Retinal pigment epithelial cell (primary cell): ENCODE measurements at regions not wholly inside any gene's neighbourhood (a gene's known extent, or its start where the extent isn't known, plus 50 kb on each side); places are given as distances from the start of the nearest gene placed in this dataset.

Experiments
- DNase-seq: peaks from one replicate; pipeline ENCODE4 v3.0.0-alpha.2; 2010; ENCODE audit warnings: low read depth
- H3K4me3 ChIP-seq: 2 replicates; pipeline ENCODE4 v1.5.1; 2011; ENCODE audit warnings: mild to moderate bottlenecking, low read length, control low read depth, moderate library complexity
- TF ChIP-seq, protein P1 (sequence below): conservative IDR thresholded peaks from 2 replicates; pipeline ENCODE4 v1.5.1; 2011; ENCODE audit warnings: low read depth, low read length, control low read depth, inconsistent platforms

DNA sequence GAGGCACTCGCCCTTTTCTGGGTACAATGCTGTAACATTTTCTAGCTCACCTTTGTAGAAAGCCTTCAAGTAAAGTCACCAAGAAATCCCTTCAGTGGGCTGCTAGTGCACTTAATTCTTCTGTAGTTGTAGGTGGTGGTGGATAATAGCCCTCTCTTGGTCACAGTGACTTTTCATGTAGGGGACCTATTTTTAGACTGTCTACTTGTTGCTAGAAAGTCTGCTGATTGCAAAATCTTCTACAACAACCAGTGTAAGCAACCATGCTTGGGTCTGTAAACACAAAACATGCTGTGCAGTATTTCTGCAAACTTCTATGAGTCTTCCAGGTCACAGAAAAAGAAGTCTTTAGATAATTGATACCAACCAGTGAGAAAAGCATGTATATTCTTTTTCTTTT is 55.6 kb downstream of the PBDC1 start:
- TF ChIP-seq, protein P1, sequence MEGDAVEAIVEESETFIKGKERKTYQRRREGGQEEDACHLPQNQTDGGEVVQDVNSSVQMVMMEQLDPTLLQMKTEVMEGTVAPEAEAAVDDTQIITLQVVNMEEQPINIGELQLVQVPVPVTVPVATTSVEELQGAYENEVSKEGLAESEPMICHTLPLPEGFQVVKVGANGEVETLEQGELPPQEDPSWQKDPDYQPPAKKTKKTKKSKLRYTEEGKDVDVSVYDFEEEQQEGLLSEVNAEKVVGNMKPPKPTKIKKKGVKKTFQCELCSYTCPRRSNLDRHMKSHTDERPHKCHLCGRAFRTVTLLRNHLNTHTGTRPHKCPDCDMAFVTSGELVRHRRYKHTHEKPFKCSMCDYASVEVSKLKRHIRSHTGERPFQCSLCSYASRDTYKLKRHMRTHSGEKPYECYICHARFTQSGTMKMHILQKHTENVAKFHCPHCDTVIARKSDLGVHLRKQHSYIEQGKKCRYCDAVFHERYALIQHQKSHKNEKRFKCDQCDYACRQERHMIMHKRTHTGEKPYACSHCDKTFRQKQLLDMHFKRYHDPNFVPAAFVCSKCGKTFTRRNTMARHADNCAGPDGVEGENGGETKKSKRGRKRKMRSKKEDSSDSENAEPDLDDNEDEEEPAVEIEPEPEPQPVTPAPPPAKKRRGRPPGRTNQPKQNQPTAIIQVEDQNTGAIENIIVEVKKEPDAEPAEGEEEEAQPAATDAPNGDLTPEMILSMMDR: no peak
- H3K4me3 ChIP-seq: no peak overlapping the region
- no peak for DNase-seq

DNA sequence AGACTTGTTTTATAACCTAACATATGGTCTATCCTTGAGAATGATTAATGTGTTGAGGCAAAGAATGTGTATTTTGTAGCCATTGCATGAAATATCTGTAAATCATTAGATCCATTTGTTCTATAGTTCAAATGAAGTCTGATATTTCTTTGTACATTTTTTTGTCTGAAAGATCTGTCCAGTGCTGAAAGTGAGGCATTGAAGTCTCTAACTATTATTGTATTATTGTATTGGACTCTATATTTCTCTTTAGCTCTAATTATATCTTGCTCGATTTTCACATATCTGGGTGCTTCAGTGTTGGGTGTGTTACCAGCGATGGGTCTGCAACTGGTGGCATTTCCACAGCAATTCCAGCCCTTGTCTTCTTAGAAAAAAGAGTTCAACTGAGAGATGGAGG is 76.0 kb downstream of the PBDC1 start:
- no peak for DNase-seq
- TF ChIP-seq, protein P1: no peak
- no peak overlapping the region for H3K4me3 ChIP-seq

DNA sequence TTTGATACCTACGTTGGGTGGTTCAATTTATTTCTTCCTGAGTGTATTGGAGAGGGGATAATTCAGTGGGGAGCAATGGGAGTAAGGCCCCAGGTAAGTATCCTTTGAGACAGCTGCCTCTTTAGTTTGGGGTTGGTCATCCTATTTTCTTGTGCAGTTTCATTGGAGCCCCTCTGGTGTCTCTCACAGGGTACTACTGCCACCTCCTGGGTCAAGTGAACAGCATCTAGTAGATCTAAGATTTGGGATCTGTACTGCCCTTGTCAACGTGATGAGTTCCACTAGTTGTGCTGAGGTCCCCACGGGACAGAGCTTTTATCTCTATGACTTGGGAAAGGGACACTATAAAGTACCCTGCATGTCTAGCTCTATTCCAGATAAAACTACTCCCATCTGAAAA is 80.6 kb downstream of the PBDC1 start:
- DNase-seq: no peak
- no peak overlapping the region for H3K4me3 ChIP-seq
- TF ChIP-seq, protein P1: peak; percentile 43

DNA sequence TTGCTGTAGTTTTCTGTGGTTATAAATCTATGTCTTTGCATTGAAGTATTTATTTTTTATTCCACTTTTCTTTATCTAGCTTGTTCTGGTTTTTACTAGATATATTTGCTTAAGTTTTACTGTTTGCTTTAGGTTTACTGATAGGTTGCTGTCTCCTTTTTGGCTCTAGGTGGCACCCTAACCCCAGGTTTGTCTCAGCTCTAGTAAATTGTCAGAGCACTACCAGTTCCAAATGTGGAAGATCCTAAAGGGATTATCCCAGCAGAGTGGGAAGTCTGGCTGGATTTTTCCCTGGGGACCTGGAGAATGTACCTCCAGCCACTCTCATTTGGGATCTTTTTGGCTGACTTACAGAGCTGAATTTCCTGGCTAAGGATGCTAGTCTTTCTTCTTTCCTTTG is 106.1 kb downstream of the PBDC1 start:
- TF ChIP-seq, protein P1: peak; percentile 63
- H3K4me3 ChIP-seq: no peak overlapping the region
- peak; percentile 6 for DNase-seq
